Hypothalamus (tissue), 51 donors: ENCODE measurements at regions not wholly inside any gene's neighbourhood (a gene's known extent, or its start where the extent isn't known, plus 50 kb on each side); places are given as distances from the start of the nearest gene placed in this dataset.
A peak's percentile ranks its signal among the peaks of the same experiment; 100 is the strongest.
"Not testable (repeated sequence)": the region's sequence is repeated elsewhere in the genome, so short reads cannot be mapped to it uniquely, and the experiment has no call there.

Experiments used
- DNase-seq, 51 donors: peaks; one replicate each; lab custom pipeline; 2025; lab: John Stamatoyannopoulos, UW

- not testable (repeated sequence) for DNase-seq
Measured at GRCh38 chr5:21360754-21361153, 1372.8 kb upstream of the CDH18 start.

- DNase-seq: not testable (repeated sequence)
Measured at GRCh38 chr5:21341948-21342261, 1353.9 kb upstream of the CDH18 start.

GRCh38 chr5:21341203-21341947 lies 1353.4 kb upstream of the CDH18 start:
- DNase-seq: peak in 1 of 51 donors; percentile 1

- not testable (repeated sequence) for DNase-seq
Measured at GRCh38 chr5:21340233-21340632, 1352.2 kb upstream of the CDH18 start.

- DNase-seq: not testable (repeated sequence)
Measured at GRCh38 chr5:21336478-21336877, 1348.5 kb upstream of the CDH18 start.

- not testable (repeated sequence) for DNase-seq
Measured at GRCh38 chr5:21315376-21315775, 1327.4 kb upstream of the CDH18 start.

GRCh38 chr5:21301205-21301604 lies 1313.2 kb upstream of the CDH18 start:
- not testable (repeated sequence) for DNase-seq

- DNase-seq: not testable (repeated sequence)
Measured at GRCh38 chr5:21274361-21274760, 1286.4 kb upstream of the CDH18 start.

- no peak for DNase-seq
Measured at GRCh38 chr5:21263361-21263760, 1275.4 kb upstream of the CDH18 start.

GRCh38 chr5:21254161-21254560 lies 1266.2 kb upstream of the CDH18 start:
- no peak for DNase-seq

- no peak for DNase-seq
Measured at GRCh38 chr5:21244982-21245381, 1257.0 kb upstream of the CDH18 start.

GRCh38 chr5:21238786-21239185 lies 1250.8 kb upstream of the CDH18 start:
- DNase-seq: no peak

GRCh38 chr5:21237461-21237860 lies 1249.5 kb upstream of the CDH18 start:
- no peak for DNase-seq

GRCh38 chr5:21236971-21237427 lies 1249.0 kb upstream of the CDH18 start:
- no peak for DNase-seq

- no peak for DNase-seq
Measured at GRCh38 chr5:21236104-21236503, 1248.1 kb upstream of the CDH18 start.

- no peak for DNase-seq
Measured at GRCh38 chr5:21225223-21226064, 1237.4 kb upstream of the CDH18 start.

GRCh38 chr5:21221616-21222015 lies 1233.6 kb upstream of the CDH18 start:
- DNase-seq: no peak

GRCh38 chr5:21219966-21220365 lies 1232.0 kb upstream of the CDH18 start:
- DNase-seq: no peak

GRCh38 chr5:21219251-21219650 lies 1231.3 kb upstream of the CDH18 start:
- DNase-seq: no peak

- no peak for DNase-seq
Measured at GRCh38 chr5:21212026-21212425, 1224.0 kb upstream of the CDH18 start.

GRCh38 chr5:21209409-21209808 lies 1221.4 kb upstream of the CDH18 start:
- no peak for DNase-seq

- DNase-seq: no peak
Measured at GRCh38 chr5:21199087-21199486, 1211.1 kb upstream of the CDH18 start.
